H9 (cell line): ENCODE measurements at regions not wholly inside any gene's neighbourhood (a gene's known extent, or its start where the extent isn't known, plus 50 kb on each side); places are given as distances from the start of the nearest gene placed in this dataset.

ENCODE experiments used
- DNase-seq: peaks from one replicate; pipeline ENCODE4 v3.0.0-alpha.2; 2017
- H2AFZ ChIP-seq: one replicate; pipeline ENCODE4 v1.6.1; 2013; ENCODE audit warnings: mild to moderate bottlenecking, low read length, control low read depth, moderate library complexity
- H2AK5ac ChIP-seq: 2 replicates; pipeline ENCODE4 v1.6.1; 2013; ENCODE audit warnings: low read length, control low read depth, mixed read lengths; ENCODE audit not compliant: insufficient read length
- H2BK120ac ChIP-seq: one replicate; pipeline ENCODE4 v1.6.1; 2013; ENCODE audit warnings: low read depth, mild to moderate bottlenecking, low read length, control low read depth, inconsistent platforms; ENCODE audit not compliant: poor library complexity, severe bottlenecking
- H2BK12ac ChIP-seq: 2 replicates; pipeline ENCODE4 v1.6.1; 2013; ENCODE audit warnings: low read length, control low read depth, mixed read lengths, low read depth; ENCODE audit not compliant: insufficient read length
- H2BK15ac ChIP-seq: 2 replicates; pipeline ENCODE4 v1.6.1; 2013; ENCODE audit warnings: low read depth, low read length, control low read depth
- H2BK20ac ChIP-seq: one replicate; pipeline ENCODE4 v1.6.1; 2013; ENCODE audit warnings: low read depth, mild to moderate bottlenecking, low read length, control low read depth, inconsistent platforms; ENCODE audit not compliant: poor library complexity, severe bottlenecking
- H2BK5ac ChIP-seq: 2 replicates; pipeline ENCODE4 v1.6.1; 2013; ENCODE audit warnings: low read length, control low read depth, mixed read lengths; ENCODE audit not compliant: insufficient read length
- H3K14ac ChIP-seq: 2 replicates; pipeline ENCODE4 v1.6.1; 2013; ENCODE audit warnings: low read length, control low read depth; ENCODE audit not compliant: insufficient read depth
- H3K18ac ChIP-seq: 2 replicates; pipeline ENCODE4 v1.6.1; 2013; ENCODE audit warnings: low read depth, mild to moderate bottlenecking, mixed read lengths, low read length, control low read depth; ENCODE audit not compliant: insufficient read length
- H3K23ac ChIP-seq: 2 replicates; pipeline ENCODE4 v1.6.1; 2013; ENCODE audit warnings: low read length, control low read depth, mixed read lengths, low read depth; ENCODE audit not compliant: insufficient read length
- H3K23me2 ChIP-seq: 2 replicates; pipeline ENCODE4 v1.6.1; 2013; ENCODE audit warnings: low read depth, mild to moderate bottlenecking, mixed read lengths, low read length, control low read depth; ENCODE audit not compliant: insufficient read length, poor library complexity, severe bottlenecking
- H3K27ac ChIP-seq: 2 replicates; pipeline ENCODE4 v1.5.1; 2013; ENCODE audit warnings: low read length, control low read depth, mixed read lengths, low read depth; ENCODE audit not compliant: insufficient read length
- H3K27me3 ChIP-seq: 2 replicates; pipeline ENCODE4 v1.6.1; 2013; ENCODE audit warnings: low read length, control low read depth, inconsistent platforms; ENCODE audit not compliant: insufficient read depth
- H3K4ac ChIP-seq: 2 replicates; pipeline ENCODE4 v1.6.1; 2013; ENCODE audit warnings: low read depth, mild to moderate bottlenecking, control low read depth, inconsistent platforms, low read length, moderate library complexity
- H3K4me1 ChIP-seq: 2 replicates; pipeline ENCODE4 v1.6.1; 2013; ENCODE audit warnings: low read length, control low read depth, inconsistent platforms; ENCODE audit not compliant: insufficient read depth
- H3K4me2 ChIP-seq: 2 replicates; pipeline ENCODE4 v1.6.1; 2013; ENCODE audit warnings: low read length, control low read depth, mixed read lengths; ENCODE audit not compliant: insufficient read length, insufficient read depth
- H3K56ac ChIP-seq: 2 replicates; pipeline ENCODE4 v1.6.1; 2013; ENCODE audit warnings: low read depth, mild to moderate bottlenecking, mixed read lengths, low read length, control low read depth; ENCODE audit not compliant: insufficient read length
- H3K79me1 ChIP-seq: 2 replicates; pipeline ENCODE4 v1.6.1; 2013; ENCODE audit warnings: low read depth, mild to moderate bottlenecking, moderate library complexity, low read length, control low read depth, inconsistent platforms; ENCODE audit not compliant: insufficient read depth, poor library complexity, severe bottlenecking
- H3K79me2 ChIP-seq: 2 replicates; pipeline ENCODE4 v1.6.1; 2013; ENCODE audit warnings: low read length, control low read depth, inconsistent platforms; ENCODE audit not compliant: insufficient read depth
- H3K9ac ChIP-seq: 2 replicates; pipeline ENCODE4 v1.6.1; 2013; ENCODE audit warnings: low read length, control low read depth, mixed read lengths; ENCODE audit not compliant: insufficient read length; ENCODE audit errors: extremely low read depth
- H3K9me3 ChIP-seq: one replicate; pipeline ENCODE4 v1.6.1; 2013; ENCODE audit warnings: low read depth, low read length, inconsistent platforms; ENCODE audit not compliant: control insufficient read depth
- H3T11ph ChIP-seq: one replicate; pipeline ENCODE4 v1.6.1; 2013; ENCODE audit warnings: mild to moderate bottlenecking, low read length, control low read depth, inconsistent platforms
- H4K20me1 ChIP-seq: one replicate; pipeline ENCODE4 v1.6.1; 2013; ENCODE audit not compliant: control insufficient read depth, insufficient read length, insufficient read depth
- H4K5ac ChIP-seq: 2 replicates; pipeline ENCODE4 v1.6.1; 2013; ENCODE audit warnings: low read depth, mild to moderate bottlenecking, mixed read lengths, low read length, control low read depth; ENCODE audit not compliant: insufficient read length
- H4K8ac ChIP-seq: replicated peaks from 2 replicates; pipeline ENCODE4 v1.6.1; 2013; ENCODE audit warnings: low read length, control low read depth, mixed read lengths, low read depth; ENCODE audit not compliant: insufficient read length
- H4K91ac ChIP-seq: 2 replicates; pipeline ENCODE4 v1.6.1; 2013; ENCODE audit warnings: low read depth, mild to moderate bottlenecking, moderate library complexity, mixed read lengths, low read length, control low read depth; ENCODE audit not compliant: insufficient read length
- H3K27ac Mint-ChIP-seq, 3 experiments: 2 replicates in 2 of 3; 3 replicates in 1 of 3; pipeline ENCODE4 v1.8.0; 2020 to 2021; ENCODE audit warnings: mixed read lengths in 3 of 3, mild to moderate bottlenecking in 1 of 3, moderate library complexity in 1 of 3
- H3K27me3 Mint-ChIP-seq: 2 replicates; pipeline ENCODE4 v1.8.0; 2021; ENCODE audit warnings: low read depth, mild to moderate bottlenecking, moderate library complexity, mixed read lengths
- H3K36me3 Mint-ChIP-seq, 3 experiments: 2 replicates in 2 of 3; 3 replicates in 1 of 3; pipeline ENCODE4 v1.8.0; 2020 to 2021; ENCODE audit warnings: low read depth in 3 of 3, mixed read lengths in 3 of 3; ENCODE audit not compliant: insufficient read depth in 1 of 3
- H3K4me1 Mint-ChIP-seq, 2 experiments: 2 replicates each; pipeline ENCODE4 v1.8.0; 2020; ENCODE audit warnings: mixed read lengths in 2 of 2
- H3K4me3 Mint-ChIP-seq, 2 experiments: 2 replicates in 1 of 2; 3 replicates in 1 of 2; pipeline ENCODE4 v1.8.0; 2020 to 2021; ENCODE audit warnings: mild to moderate bottlenecking in 2 of 2, mixed read lengths in 2 of 2, moderate library complexity in 1 of 2
- H3K9me3 Mint-ChIP-seq, 2 experiments: 2 replicates in 1 of 2; 3 replicates in 1 of 2; pipeline ENCODE4 v1.8.0; 2020; ENCODE audit warnings: mild to moderate bottlenecking in 2 of 2, mixed read lengths in 2 of 2, moderate library complexity in 1 of 2
- WGBS: extraction: QIAGEN DNeasy Blood & Tissue Kit; methylation state at CpG from one replicate; pipeline ENCODE4 v1.1.7; 2013; ENCODE audit warnings: missing lambda C conversion rate, low lambda C conversion rate, mixed read lengths; ENCODE audit not compliant: insufficient read length; ENCODE audit errors: extremely low coverage; 5-methylcytosine and 5-hydroxymethylcytosine counted together
- TF ChIP-seq, protein P1 (sequence below): fragments of 200-600 bp; sonication (generic); conservative IDR thresholded peaks from 3 replicates; pipeline ENCODE4 v1.8.0; 2021; ENCODE audit warnings: antibody characterized with exemption, mild to moderate bottlenecking

DNA sequence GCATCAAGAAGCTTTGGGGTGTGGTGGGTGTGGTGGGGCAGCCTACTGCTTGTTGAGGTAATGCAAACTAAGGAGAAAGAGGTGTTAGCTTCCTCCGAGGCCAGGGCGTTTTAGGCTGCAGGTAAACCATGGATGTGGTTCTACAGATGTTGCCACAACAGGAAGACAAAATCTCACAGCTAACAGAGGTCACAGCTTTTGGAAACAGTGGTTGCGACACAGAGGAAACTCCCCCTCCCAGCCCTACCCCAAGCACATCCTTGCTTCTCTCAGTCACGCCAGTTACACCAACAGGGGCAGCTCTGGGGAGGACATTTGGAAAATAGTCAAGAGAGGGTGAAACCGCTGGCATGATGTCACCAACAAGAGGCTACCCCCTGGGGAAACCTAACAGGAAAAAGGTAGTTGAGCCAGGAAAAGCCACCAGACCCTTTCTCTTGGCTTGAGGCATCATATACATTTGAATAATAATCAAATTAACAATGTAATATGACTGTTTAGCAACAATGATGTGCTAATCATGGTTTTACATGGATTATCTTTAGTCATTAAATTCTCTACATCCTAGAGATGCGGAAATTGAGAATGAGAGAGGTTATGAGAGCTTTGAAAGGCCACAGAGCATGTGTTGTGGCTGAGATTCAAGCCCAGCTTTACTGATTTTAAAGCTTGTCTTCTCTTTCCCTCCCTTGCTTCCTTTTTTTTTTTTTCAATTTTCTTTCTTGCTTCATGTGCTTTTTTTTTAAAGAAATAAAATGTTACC lies 82.2 kb upstream of the IL12B start:
- Histone ChIP-seq H3K23me2 (no peaks in the 10 kb centered on the region), H3K79me1 (no peaks in the 10 kb centered on the region), H2BK15ac (no peak overlapping the region), H4K20me1 (no peaks in the 10 kb centered on the region), H3K79me2 (no peaks in the 10 kb centered on the region), H3K14ac (no peak overlapping the region), H3K9ac (no peak overlapping the region), H3T11ph (no peak overlapping the region), H3K27me3 (no peaks in the 10 kb centered on the region), H3K9me3 (no peaks in the 10 kb centered on the region), H4K8ac (no peak overlapping the region), H2BK20ac (no peak overlapping the region), H3K56ac (no peak overlapping the region), H3K18ac (no peak overlapping the region), H2BK12ac (no peak overlapping the region), H3K4ac (no peak overlapping the region), H2AFZ (no peak overlapping the region), H4K5ac (no peak overlapping the region), H3K4me1 (no peaks in the 10 kb centered on the region; the same call in 1 of the 2 replicates), H2BK5ac (no peak overlapping the region), H2BK120ac (no peak overlapping the region), H4K91ac (no peak overlapping the region), H3K27ac (no peak overlapping the region), H3K23ac (no peak overlapping the region), H3K4me2 (no peak overlapping the region), H2AK5ac (no peak overlapping the region)
- H3K27me3 Mint-ChIP-seq: no peaks in the 10 kb centered on the region
- H3K9me3 Mint-ChIP-seq: no peaks in the 10 kb centered on the region
- no peak overlapping the region; a peak in 1 of 5 replicates for H3K4me3 Mint-ChIP-seq
- TF ChIP-seq, protein P1, sequence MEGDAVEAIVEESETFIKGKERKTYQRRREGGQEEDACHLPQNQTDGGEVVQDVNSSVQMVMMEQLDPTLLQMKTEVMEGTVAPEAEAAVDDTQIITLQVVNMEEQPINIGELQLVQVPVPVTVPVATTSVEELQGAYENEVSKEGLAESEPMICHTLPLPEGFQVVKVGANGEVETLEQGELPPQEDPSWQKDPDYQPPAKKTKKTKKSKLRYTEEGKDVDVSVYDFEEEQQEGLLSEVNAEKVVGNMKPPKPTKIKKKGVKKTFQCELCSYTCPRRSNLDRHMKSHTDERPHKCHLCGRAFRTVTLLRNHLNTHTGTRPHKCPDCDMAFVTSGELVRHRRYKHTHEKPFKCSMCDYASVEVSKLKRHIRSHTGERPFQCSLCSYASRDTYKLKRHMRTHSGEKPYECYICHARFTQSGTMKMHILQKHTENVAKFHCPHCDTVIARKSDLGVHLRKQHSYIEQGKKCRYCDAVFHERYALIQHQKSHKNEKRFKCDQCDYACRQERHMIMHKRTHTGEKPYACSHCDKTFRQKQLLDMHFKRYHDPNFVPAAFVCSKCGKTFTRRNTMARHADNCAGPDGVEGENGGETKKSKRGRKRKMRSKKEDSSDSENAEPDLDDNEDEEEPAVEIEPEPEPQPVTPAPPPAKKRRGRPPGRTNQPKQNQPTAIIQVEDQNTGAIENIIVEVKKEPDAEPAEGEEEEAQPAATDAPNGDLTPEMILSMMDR: no peak
- no peak for DNase-seq
- WGBS: no CpG with 5 or more reads among the region's 6 CpGs
- H3K4me1 Mint-ChIP-seq: peaks cover 16 to 17% of the 10 kb centered on the region in 2 experiments
- H3K27ac Mint-ChIP-seq: peak overlapping the region in 1 of 3 experiments; percentile 81; a peak in 1 of 7 replicates
- H3K36me3 Mint-ChIP-seq: no peaks in the 10 kb centered on the region
